NCI-H1436 treated with DMSO at 0.1 percent for 48 hours (cell line): ENCODE measurements at regions not wholly inside any gene's neighbourhood (a gene's known extent, or its start where the extent isn't known, plus 50 kb on each side); places are given as distances from the start of the nearest gene placed in this dataset.
"Not testable (repeated sequence)": the region's sequence is repeated elsewhere in the genome, so short reads cannot be mapped to it uniquely, and the experiment has no call there.

ENCODE experiments used
- DNase-seq: peaks from one replicate; lab custom pipeline; 2025; lab: John Stamatoyannopoulos, UW

- no peak for DNase-seq
Observed at GRCh38 chr2:236901956-236902355, 183.7 kb upstream of the COPS8 start.

- no peak for DNase-seq
Observed at GRCh38 chr2:236903978-236904377, 181.7 kb upstream of the COPS8 start.

GRCh38 chr2:236904389-236905263, 181.1 kb upstream of the COPS8 start:
- no peak for DNase-seq

GRCh38 chr2:236905976-236906375, 179.7 kb upstream of the COPS8 start:
- DNase-seq, result no peak

GRCh38 chr2:236908439-236909192, 177.1 kb upstream of the COPS8 start:
- no peak for DNase-seq

GRCh38 chr2:236909193-236909504, 176.5 kb upstream of the COPS8 start:
- no peak for DNase-seq

- no peak for DNase-seq
Observed at GRCh38 chr2:236909802-236910201, 175.9 kb upstream of the COPS8 start.

- no peak for DNase-seq
Observed at GRCh38 chr2:236910781-236911495, 174.8 kb upstream of the COPS8 start.

- DNase-seq, result no peak
Observed at GRCh38 chr2:236912326-236913120, 173.2 kb upstream of the COPS8 start.

- no peak for DNase-seq
Observed at GRCh38 chr2:236915186-236915585, 170.5 kb upstream of the COPS8 start.

GRCh38 chr2:236915726-236916125, 170.0 kb upstream of the COPS8 start:
- no peak for DNase-seq

- no peak for DNase-seq
Observed at GRCh38 chr2:236916181-236916580, 169.5 kb upstream of the COPS8 start.

- DNase-seq, result no peak
Observed at GRCh38 chr2:236916651-236917050, 169.0 kb upstream of the COPS8 start.

- no peak for DNase-seq
Observed at GRCh38 chr2:236917164-236917563, 168.5 kb upstream of the COPS8 start.

- no peak for DNase-seq
Observed at GRCh38 chr2:236918545-236918944, 167.1 kb upstream of the COPS8 start.

GRCh38 chr2:236919209-236919608, 166.5 kb upstream of the COPS8 start:
- no peak for DNase-seq

- DNase-seq, result not testable (repeated sequence)
Observed at GRCh38 chr2:236919801-236920379, 165.8 kb upstream of the COPS8 start.

GRCh38 chr2:236922061-236922460, 163.6 kb upstream of the COPS8 start:
- no peak for DNase-seq

GRCh38 chr2:236928380-236929037, 157.2 kb upstream of the COPS8 start:
- DNase-seq, result no peak

- DNase-seq, result no peak
Observed at GRCh38 chr2:236932831-236933361, 152.8 kb upstream of the COPS8 start.

- DNase-seq, result no peak
Observed at GRCh38 chr2:236934166-236934565, 151.5 kb upstream of the COPS8 start.
